ENCODE measurements at regions not wholly inside any gene's neighbourhood (a gene's known extent, or its start where the extent isn't known, plus 50 kb on each side); places are given as distances from the start of the nearest gene placed in this dataset.

- DNase-seq (ENCODE audit: low read depth in 2 of 2), result no peak
Observed at GRCh38 chr9:79013715-79014610, 557.8 kb upstream of the TLE4 start.

GRCh38 chr9:79014929-79015699 is 556.7 kb upstream of the TLE4 start:
- no peak for DNase-seq (ENCODE audit: low read depth in 2 of 2)

GRCh38 chr9:79015951-79016350 is 555.8 kb upstream of the TLE4 start:
- no peak for DNase-seq (ENCODE audit: low read depth in 2 of 2)

GRCh38 chr9:79020276-79020675 is 551.5 kb upstream of the TLE4 start:
- DNase-seq (ENCODE audit: low read depth in 2 of 2), result no peak

- DNase-seq (ENCODE audit: low read depth in 2 of 2), result no peak
Observed at GRCh38 chr9:79021084-79021483, 550.7 kb upstream of the TLE4 start.

- no peak for DNase-seq (ENCODE audit: low read depth in 2 of 2)
Observed at GRCh38 chr9:79023134-79023580, 548.6 kb upstream of the TLE4 start.

- DNase-seq (ENCODE audit: low read depth in 2 of 2), result no peak
Observed at GRCh38 chr9:79026316-79026715, 545.4 kb upstream of the TLE4 start.

- no peak for DNase-seq (ENCODE audit: low read depth in 2 of 2)
Observed at GRCh38 chr9:79028101-79028500, 543.7 kb upstream of the TLE4 start.

- DNase-seq (ENCODE audit: low read depth in 2 of 2), result no peak
Observed at GRCh38 chr9:79034583-79034982, 537.2 kb upstream of the TLE4 start.

GRCh38 chr9:79037338-79037737 is 534.4 kb upstream of the TLE4 start:
- DNase-seq (ENCODE audit: low read depth in 2 of 2), result no peak

GRCh38 chr9:79040671-79041070 is 531.1 kb upstream of the TLE4 start:
- no peak for DNase-seq (ENCODE audit: low read depth in 2 of 2)

GRCh38 chr9:79041266-79041665 is 530.5 kb upstream of the TLE4 start:
- no peak for DNase-seq (ENCODE audit: low read depth in 2 of 2)

GRCh38 chr9:79043916-79044315 is 527.8 kb upstream of the TLE4 start:
- DNase-seq (ENCODE audit: low read depth in 2 of 2), result no peak

- DNase-seq (ENCODE audit: low read depth in 2 of 2), result no peak
Observed at GRCh38 chr9:79046401-79046800, 525.4 kb upstream of the TLE4 start.

GRCh38 chr9:79049371-79049770 is 522.4 kb upstream of the TLE4 start:
- no peak for DNase-seq (ENCODE audit: low read depth in 2 of 2)

GRCh38 chr9:79053598-79053997 is 518.2 kb upstream of the TLE4 start:
- DNase-seq (ENCODE audit: low read depth in 2 of 2), result no peak

- no peak for DNase-seq (ENCODE audit: low read depth in 2 of 2)
Observed at GRCh38 chr9:79054500-79054899, 517.3 kb upstream of the TLE4 start.

GRCh38 chr9:79056041-79056440 is 515.7 kb upstream of the TLE4 start:
- DNase-seq (ENCODE audit: low read depth in 2 of 2), result no peak

- no peak for DNase-seq (ENCODE audit: low read depth in 2 of 2)
Observed at GRCh38 chr9:79057576-79057975, 514.2 kb upstream of the TLE4 start.

- no peak for DNase-seq (ENCODE audit: low read depth in 2 of 2)
Observed at GRCh38 chr9:79060766-79061165, 511.0 kb upstream of the TLE4 start.

GRCh38 chr9:79061752-79062616 is 509.8 kb upstream of the TLE4 start:
- DNase-seq (ENCODE audit: low read depth in 2 of 2), result no peak

GRCh38 chr9:79073201-79073600 is 498.6 kb upstream of the TLE4 start:
- DNase-seq (ENCODE audit: low read depth in 2 of 2), result no peak

Data from stimulated activated CD4-positive, alpha-beta T cell treated with anti-CD3 and anti-CD28 coated beads, Interleukin-1b, Interleukin-23, amount 100 ng/mL, for 4 hours (primary cell).